ENCODE measurements at regions not wholly inside any gene's neighbourhood (a gene's known extent, or its start where the extent isn't known, plus 50 kb on each side); places are given as distances from the start of the nearest gene placed in this dataset.

- WGBS (ENCODE audit: insufficient coverage), result 69% methylated on average over 5 of the region's 6 CpGs
- H3K9me3 ChIP-seq (ENCODE audit: control insufficient read depth, insufficient read depth, low read length), result no peaks in the 10 kb centered on the region
- DNase-seq (ENCODE audit: low read depth in 4 of 6, low spot score in 6 of 6), result no peak
Measured at GRCh38 chr2:16208241-16208797, 268.0 kb downstream of the MYCN start.

GRCh38 chr2:16207611-16208010 lies 267.3 kb downstream of the MYCN start:
- H3K4me3 ChIP-seq (ENCODE audit: low read depth, low read length), result no peak overlapping the region
- peaks cover 3% of the 10 kb centered on the region for H3K27me3 ChIP-seq (ENCODE audit: control insufficient read depth, insufficient read depth, low read length)
- no peaks in the 10 kb centered on the region for H3K4me1 ChIP-seq (ENCODE audit: control insufficient read depth, insufficient read depth, low read length)
- no peak overlapping the region for H3K27ac ChIP-seq (ENCODE audit: low read depth, low read length)
- no peaks in the 10 kb centered on the region for H3K9me3 ChIP-seq (ENCODE audit: control insufficient read depth, insufficient read depth, low read length)
- no peak for DNase-seq (ENCODE audit: low read depth in 4 of 6, low spot score in 6 of 6)
- WGBS (ENCODE audit: insufficient coverage), result 86% methylated on average over 2 of the region's 2 CpGs
- no peaks in the 10 kb centered on the region for H3K36me3 ChIP-seq (ENCODE audit: control insufficient read depth, insufficient read depth, low read length)

More at GRCh38 chr2:16208241-16208797, 268.0 kb downstream of the MYCN start:
- Histone ChIP-seq H3K4me1 (ENCODE audit: control insufficient read depth, insufficient read depth, low read length) (no peaks in the 10 kb centered on the region), H3K36me3 (ENCODE audit: control insufficient read depth, insufficient read depth, low read length) (no peaks in the 10 kb centered on the region), H3K27me3 (ENCODE audit: control insufficient read depth, insufficient read depth, low read length) (peaks cover 3% of the 10 kb centered on the region), H3K4me3 (ENCODE audit: low read depth, low read length) (no peak overlapping the region), H3K27ac (ENCODE audit: low read depth, low read length) (no peak overlapping the region)

DNA sequence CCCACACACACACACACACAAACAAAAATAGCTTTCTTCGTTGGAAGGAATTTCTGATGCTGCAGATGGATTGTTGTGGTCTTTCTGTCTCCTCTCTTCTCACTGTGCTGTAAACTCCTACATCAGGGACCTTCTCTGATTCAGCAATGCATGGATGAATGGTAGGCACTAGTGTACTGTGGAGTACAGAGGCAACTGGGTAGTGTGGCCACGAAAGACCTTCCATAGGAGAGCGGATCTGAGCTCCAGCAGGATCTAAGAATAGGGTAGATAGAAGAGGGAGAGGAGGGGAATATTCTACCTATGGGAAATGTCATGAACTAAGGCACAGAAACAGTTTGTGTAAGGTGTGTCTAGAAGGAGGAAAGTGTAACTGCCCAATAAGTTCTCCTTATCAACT lies 266.8 kb downstream of the MYCN start:
- H3K9me3 ChIP-seq (ENCODE audit: control insufficient read depth, insufficient read depth, low read length), result no peaks in the 10 kb centered on the region
- WGBS (ENCODE audit: insufficient coverage), result 100% methylated on average over 1 of the region's 3 CpGs

GRCh38 chr2:16206191-16206944 lies 266.0 kb downstream of the MYCN start:
- no peak for DNase-seq (ENCODE audit: low read depth in 4 of 6, low spot score in 6 of 6)
- 93% methylated on average over 3 of the region's 4 CpGs for WGBS (ENCODE audit: insufficient coverage)
- H3K9me3 ChIP-seq (ENCODE audit: control insufficient read depth, insufficient read depth, low read length), result no peaks in the 10 kb centered on the region
- no peaks in the 10 kb centered on the region for H3K36me3 ChIP-seq (ENCODE audit: control insufficient read depth, insufficient read depth, low read length)
- H3K27ac ChIP-seq (ENCODE audit: low read depth, low read length), result no peak overlapping the region
- peaks cover 2% of the 10 kb centered on the region for H3K4me1 ChIP-seq (ENCODE audit: control insufficient read depth, insufficient read depth, low read length)
- H3K27me3 ChIP-seq (ENCODE audit: control insufficient read depth, insufficient read depth, low read length), result peaks cover 3% of the 10 kb centered on the region
- no peak overlapping the region for H3K4me3 ChIP-seq (ENCODE audit: low read depth, low read length)

More for the DNA sequence above, 266.8 kb downstream of the MYCN start:
- DNase-seq (ENCODE audit: low read depth in 4 of 6, low spot score in 6 of 6), result no peak
- Histone ChIP-seq H3K4me1 (ENCODE audit: control insufficient read depth, insufficient read depth, low read length) (peaks cover under 1% of the 10 kb centered on the region), H3K27me3 (ENCODE audit: control insufficient read depth, insufficient read depth, low read length) (peaks cover 3% of the 10 kb centered on the region), H3K36me3 (ENCODE audit: control insufficient read depth, insufficient read depth, low read length) (no peaks in the 10 kb centered on the region), H3K27ac (ENCODE audit: low read depth, low read length) (no peak overlapping the region), H3K4me3 (ENCODE audit: low read depth, low read length) (no peak overlapping the region)

DNA sequence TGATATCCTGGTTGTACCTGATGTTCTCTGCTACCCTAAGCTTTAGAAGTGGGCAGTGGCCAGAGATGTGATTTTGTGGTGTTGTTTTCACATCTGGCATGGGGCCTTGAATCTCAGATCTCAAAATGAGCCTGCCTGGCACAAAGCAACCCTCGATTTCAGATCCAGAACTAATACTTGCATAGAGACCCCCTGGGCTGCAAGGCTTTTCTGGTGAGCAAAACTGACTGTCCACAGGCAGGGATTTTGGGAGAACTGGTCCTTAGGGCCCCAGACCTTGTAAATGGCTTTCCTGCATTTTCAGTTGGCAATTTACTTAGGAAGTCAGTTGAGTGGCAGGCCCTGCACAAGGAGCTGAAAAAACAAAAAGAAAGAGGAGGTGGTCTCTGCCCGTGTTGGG lies 265.3 kb downstream of the MYCN start:
- no peaks in the 10 kb centered on the region for H3K36me3 ChIP-seq (ENCODE audit: control insufficient read depth, insufficient read depth, low read length)
- no peak for DNase-seq (ENCODE audit: low read depth in 4 of 6, low spot score in 6 of 6)
- no peak overlapping the region for H3K4me3 ChIP-seq (ENCODE audit: low read depth, low read length)
- peaks cover 7% of the 10 kb centered on the region for H3K4me1 ChIP-seq (ENCODE audit: control insufficient read depth, insufficient read depth, low read length)
- H3K9me3 ChIP-seq (ENCODE audit: control insufficient read depth, insufficient read depth, low read length), result no peaks in the 10 kb centered on the region
- 76% methylated on average over 2 of the region's 2 CpGs for WGBS (ENCODE audit: insufficient coverage)
- no peak overlapping the region for H3K27ac ChIP-seq (ENCODE audit: low read depth, low read length)
- H3K27me3 ChIP-seq (ENCODE audit: control insufficient read depth, insufficient read depth, low read length), result peaks cover 3% of the 10 kb centered on the region

- no peak overlapping the region for H3K27ac ChIP-seq (ENCODE audit: low read depth, low read length)
- DNase-seq (ENCODE audit: low read depth in 4 of 6, low spot score in 6 of 6), result no peak
- peaks cover 3% of the 10 kb centered on the region for H3K27me3 ChIP-seq (ENCODE audit: control insufficient read depth, insufficient read depth, low read length)
- WGBS (ENCODE audit: insufficient coverage), result 43% methylated on average over 4 of the region's 12 CpGs
- no peaks in the 10 kb centered on the region for H3K9me3 ChIP-seq (ENCODE audit: control insufficient read depth, insufficient read depth, low read length)
- H3K4me3 ChIP-seq (ENCODE audit: low read depth, low read length), result no peak overlapping the region
- peaks cover 7% of the 10 kb centered on the region for H3K4me1 ChIP-seq (ENCODE audit: control insufficient read depth, insufficient read depth, low read length)
- no peaks in the 10 kb centered on the region for H3K36me3 ChIP-seq (ENCODE audit: control insufficient read depth, insufficient read depth, low read length)
Measured at GRCh38 chr2:16204886-16205620, 264.7 kb downstream of the MYCN start.

DNA sequence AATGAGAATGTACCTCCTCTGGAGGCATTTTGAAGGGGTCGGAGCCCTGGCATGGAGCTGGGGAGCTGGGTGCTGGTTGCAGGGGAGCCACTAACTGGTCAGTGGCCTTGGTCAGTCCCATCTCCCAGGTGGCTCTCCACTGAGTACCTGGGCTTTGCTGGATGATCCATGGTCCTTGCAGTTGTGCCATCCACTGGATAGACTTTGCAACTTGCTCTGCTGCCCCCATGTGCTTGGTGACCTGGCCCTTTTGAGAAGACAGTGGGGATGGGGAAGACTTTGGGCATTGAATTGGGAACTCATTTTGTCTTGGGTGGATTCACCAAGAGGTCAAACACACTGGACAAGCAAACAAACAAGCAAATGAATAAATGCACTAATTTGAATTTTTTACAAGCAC lies 263.9 kb downstream of the MYCN start:
- Histone ChIP-seq H3K9me3 (ENCODE audit: control insufficient read depth, insufficient read depth, low read length) (no peaks in the 10 kb centered on the region), H3K4me3 (ENCODE audit: low read depth, low read length) (no peak overlapping the region), H3K27me3 (ENCODE audit: control insufficient read depth, insufficient read depth, low read length) (peaks cover 3% of the 10 kb centered on the region), H3K27ac (ENCODE audit: low read depth, low read length) (no peak overlapping the region), H3K4me1 (ENCODE audit: control insufficient read depth, insufficient read depth, low read length) (peaks cover 7% of the 10 kb centered on the region), H3K36me3 (ENCODE audit: control insufficient read depth, insufficient read depth, low read length) (no peaks in the 10 kb centered on the region)
- no peak for DNase-seq (ENCODE audit: low read depth in 4 of 6, low spot score in 6 of 6)
- WGBS (ENCODE audit: insufficient coverage), result 92% methylated on average over 1 of the region's 1 CpG

DNA sequence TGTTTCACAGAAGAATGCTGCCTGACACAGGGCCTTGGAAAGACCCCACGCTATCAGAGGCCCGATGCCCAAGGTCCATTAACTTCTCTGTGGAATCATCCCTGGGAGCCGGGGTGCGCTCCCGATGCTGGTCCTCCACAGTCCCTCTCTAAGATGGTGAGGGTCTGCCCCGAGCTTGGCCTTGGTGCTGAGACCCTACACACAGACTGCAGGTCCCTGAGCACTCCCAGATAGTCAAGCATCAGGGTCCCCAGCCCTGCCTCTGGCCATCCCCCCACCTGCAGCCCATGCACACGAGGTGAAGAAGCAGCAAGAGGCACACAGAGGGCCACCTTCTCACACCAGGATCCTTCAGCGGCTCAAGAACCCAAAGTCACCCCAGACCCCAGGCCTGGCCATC lies 263.3 kb downstream of the MYCN start:
- Histone ChIP-seq H3K27me3 (ENCODE audit: control insufficient read depth, insufficient read depth, low read length) (peaks cover 3% of the 10 kb centered on the region), H3K4me3 (ENCODE audit: low read depth, low read length) (no peak overlapping the region), H3K27ac (ENCODE audit: low read depth, low read length) (no peak overlapping the region), H3K4me1 (ENCODE audit: control insufficient read depth, insufficient read depth, low read length) (peaks cover 7% of the 10 kb centered on the region), H3K9me3 (ENCODE audit: control insufficient read depth, insufficient read depth, low read length) (no peaks in the 10 kb centered on the region), H3K36me3 (ENCODE audit: control insufficient read depth, insufficient read depth, low read length) (no peaks in the 10 kb centered on the region)
- DNase-seq (ENCODE audit: low read depth in 4 of 6, low spot score in 6 of 6), result no peak
- 95% methylated on average over 7 of the region's 8 CpGs for WGBS (ENCODE audit: insufficient coverage)

DNA sequence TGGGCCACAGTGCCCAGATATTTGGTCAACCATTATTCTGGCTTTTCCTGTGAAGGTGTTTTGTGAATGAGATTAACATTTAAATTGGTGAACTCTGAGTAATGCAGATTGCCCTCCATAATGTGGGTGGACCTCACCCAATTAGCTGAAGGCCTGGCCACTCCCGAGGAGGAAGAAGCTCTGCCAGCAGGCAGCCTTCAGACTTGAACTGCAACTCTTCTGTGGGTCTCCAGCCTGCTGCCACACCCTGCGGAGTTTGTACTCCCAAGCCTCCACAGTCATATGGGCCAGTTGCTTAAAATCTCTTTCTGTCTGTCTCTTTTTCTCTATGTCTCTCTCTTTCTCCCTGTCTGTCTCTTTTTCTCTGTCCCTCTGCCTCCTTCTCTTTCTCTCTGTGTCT lies 262.7 kb downstream of the MYCN start:
- Histone ChIP-seq H3K4me3 (ENCODE audit: low read depth, low read length) (no peak overlapping the region), H3K27ac (ENCODE audit: low read depth, low read length) (no peak overlapping the region), H3K9me3 (ENCODE audit: control insufficient read depth, insufficient read depth, low read length) (no peaks in the 10 kb centered on the region), H3K27me3 (ENCODE audit: control insufficient read depth, insufficient read depth, low read length) (peaks cover 3% of the 10 kb centered on the region), H3K4me1 (ENCODE audit: control insufficient read depth, insufficient read depth, low read length) (peaks cover 7% of the 10 kb centered on the region), H3K36me3 (ENCODE audit: control insufficient read depth, insufficient read depth, low read length) (no peaks in the 10 kb centered on the region)
- 69% methylated on average over 2 of the region's 2 CpGs for WGBS (ENCODE audit: insufficient coverage)
- no peak for DNase-seq (ENCODE audit: low read depth in 4 of 6, low spot score in 6 of 6)

Measured in spinal cord (tissue), 9 donors.